MCF 10A (cell line): ENCODE measurements at regions not wholly inside any gene's neighbourhood (a gene's known extent, or its start where the extent isn't known, plus 50 kb on each side); places are given as distances from the start of the nearest gene placed in this dataset.

Experiments used
- BruUV-seq: library from RNA; stranded (reverse); fragments of 400-500 nt; replicated peaks from 2 replicates; lab custom pipeline; 2021; lab: Mats Ljungman, UMichigan
- CTCF ChIA-PET: fragments of 300-600 bp; sonication (Branson Sonifier 250); formaldehyde crosslinking; extraction: SDS; loops from one replicate; lab custom pipeline; 2021; ENCODE audit warnings: antibody characterized with exemption, inconsistent platforms; lab: Yijun Ruan, JAX
- POLR2A ChIA-PET: fragments of 300-600, 350-650 bp; sonication (Branson Sonifier 250); formaldehyde crosslinking; extraction: SDS; loops from one replicate; lab custom pipeline; 2020; ENCODE audit warnings: antibody characterized with exemption, inconsistent platforms; lab: Yijun Ruan, JAX
- DNase-seq: peaks from one replicate; pipeline ENCODE4 v3.0.0-alpha.2; 2018; ENCODE audit not compliant: unreplicated experiment
- H3K27ac Mint-ChIP-seq: one replicate; pipeline ENCODE4 v1.8.0; 2022; ENCODE audit warnings: mild to moderate bottlenecking, low read depth, mixed read lengths; ENCODE audit not compliant: unreplicated experiment
- H3K27me3 Mint-ChIP-seq: one replicate; pipeline ENCODE4 v1.8.0; 2022; ENCODE audit warnings: mixed read lengths; ENCODE audit not compliant: insufficient read depth, unreplicated experiment
- H3K36me3 Mint-ChIP-seq: one replicate; pipeline ENCODE4 v1.8.0; 2022; ENCODE audit warnings: mild to moderate bottlenecking, moderate library complexity, mixed read lengths; ENCODE audit not compliant: insufficient read depth, unreplicated experiment
- H3K4me1 Mint-ChIP-seq: one replicate; pipeline ENCODE4 v1.8.0; 2022; ENCODE audit warnings: mixed read lengths; ENCODE audit not compliant: insufficient read depth, unreplicated experiment
- H3K4me3 Mint-ChIP-seq: one replicate; pipeline ENCODE4 v1.8.0; 2022; ENCODE audit warnings: mild to moderate bottlenecking, moderate library complexity, mixed read lengths; ENCODE audit not compliant: unreplicated experiment
- H3K9me3 Mint-ChIP-seq: one replicate; pipeline ENCODE4 v1.8.0; 2022; ENCODE audit warnings: mixed read lengths; ENCODE audit not compliant: unreplicated experiment
- CTCF ChIP-seq: fragments of 200-600 bp; IDR thresholded peaks from one replicate; pipeline ENCODE4 v1.8.0; 2022; ENCODE audit warnings: antibody characterized with exemption, mild to moderate bottlenecking; ENCODE audit not compliant: unreplicated experiment
- intact Hi-C: fragments of 100-400 bp; cut with micrococcal nuclease; formaldehyde crosslinking; loops from 2 replicates; pipeline ENCODE4 v1.14.1; 2022

GRCh38 chrX:51437521-51437920 lies 58.9 kb downstream of the NUDT11 start:
- no TSS peak for BruUV-seq
- DNase-seq: no peak
- CTCF ChIA-PET: interaction anchor here (1.4 to 1.7 kb wide), 2 partner anchors 23 to 102 kb away, joined by 4 to 5 read pairs; no protein-coding TSS in a partner anchor

GRCh38 chrX:51435101-51435500 lies 61.3 kb downstream of the NUDT11 start:
- H3K27ac Mint-ChIP-seq: no peak overlapping the region
- intact Hi-C loops: no loop called here
- DNase-seq: no peak
- H3K9me3 Mint-ChIP-seq: peaks cover 13% of the 10 kb centered on the region
- no peaks in the 10 kb centered on the region for H3K4me1 Mint-ChIP-seq
- H3K4me3 Mint-ChIP-seq: no peak overlapping the region
- no peaks in the 10 kb centered on the region for H3K36me3 Mint-ChIP-seq
- H3K27me3 Mint-ChIP-seq: peaks cover 24% of the 10 kb centered on the region
- TF ChIP-seq CTCF: no peak
- ChIA-PET CTCF (interaction anchor here (1.1 to 1.6 kb wide), 2 partner anchors 14 to 26 kb away, joined by 5 to 7 read pairs; no protein-coding TSS in a partner anchor), POLR2A (no interaction called here)
- BruUV-seq: no TSS peak

More at GRCh38 chrX:51437521-51437920, 58.9 kb downstream of the NUDT11 start:
- Mint-ChIP-seq H3K9me3 (peaks cover 14% of the 10 kb centered on the region), H3K27me3 (peaks cover 48% of the 10 kb centered on the region), H3K4me3 (no peak overlapping the region), H3K27ac (no peak overlapping the region), H3K4me1 (no peaks in the 10 kb centered on the region), H3K36me3 (no peaks in the 10 kb centered on the region)
- POLR2A ChIA-PET: no interaction called here
- intact Hi-C loops: no loop called here
- no peak for TF ChIP-seq CTCF

GRCh38 chrX:51421972-51422597 lies 74.3 kb downstream of the NUDT11 start:
- no peak for DNase-seq
- Mint-ChIP-seq H3K4me1 (no peaks in the 10 kb centered on the region), H3K27me3 (peaks cover 49% of the 10 kb centered on the region), H3K27ac (no peak overlapping the region), H3K36me3 (no peaks in the 10 kb centered on the region), H3K4me3 (no peak overlapping the region), H3K9me3 (no peaks in the 10 kb centered on the region)
- intact Hi-C loops: loop anchor here (2.0 kb wide), 1 partner anchor 273 kb away; no protein-coding TSS in a partner anchor
- no TSS peak for BruUV-seq
- ChIA-PET CTCF (interaction anchor here (0.5 to 4.2 kb wide), 13 partner anchors 10 to 731 kb away, joined by 3 to 26 read pairs (median 7); no protein-coding TSS in a partner anchor), POLR2A (interaction anchor here (0.6 kb wide), 1 partner anchor 33 kb away, joined by 3 read pairs; no protein-coding TSS in a partner anchor)
- no peak for TF ChIP-seq CTCF

- CTCF ChIA-PET: interaction anchor here (0.6 to 4.2 kb wide), 21 partner anchors 9 to 785 kb away, joined by 3 to 26 read pairs (median 6); no protein-coding TSS in a partner anchor
Observed at GRCh38 chrX:51420610-51421009, 75.8 kb downstream of the NUDT11 start.

More at GRCh38 chrX:51420610-51421009, 75.8 kb downstream of the NUDT11 start:
- no peak overlapping the region for H3K27ac Mint-ChIP-seq
- no TSS peak for BruUV-seq
- H3K27me3 Mint-ChIP-seq: peaks cover 38% of the 10 kb centered on the region
- DNase-seq: peak; percentile 60
- intact Hi-C loops: loop anchor here (1.0 to 2.0 kb wide), 2 partner anchors 84 to 272 kb away; no protein-coding TSS in a partner anchor
- POLR2A ChIA-PET: interaction anchor here (0.8 to 1.0 kb wide), 2 partner anchors 84 to 726 kb away, joined by 3 read pairs; no protein-coding TSS in a partner anchor
- peak; percentile 50 for TF ChIP-seq CTCF
- H3K4me3 Mint-ChIP-seq: no peak overlapping the region
- H3K4me1 Mint-ChIP-seq: no peaks in the 10 kb centered on the region
- no peaks in the 10 kb centered on the region for H3K36me3 Mint-ChIP-seq
- H3K9me3 Mint-ChIP-seq: no peaks in the 10 kb centered on the region
